PC-3 (cell line): ENCODE measurements at regions not wholly inside any gene's neighbourhood (a gene's known extent, or its start where the extent isn't known, plus 50 kb on each side); places are given as distances from the start of the nearest gene placed in this dataset.

Experiments
- ATAC-seq: fragments of 200-7000 bp; cut with Tn5 transposase; 2 replicates; pipeline ENCODE4 v1.9.1; 2020; ENCODE audit warnings: mild to moderate bottlenecking, moderate library complexity
- BruUV-seq: library from RNA; stranded (reverse); fragments of 400-500 nt; replicated peaks from 2 replicates; lab custom pipeline; 2021; lab: Mats Ljungman, UMichigan
- CTCF ChIA-PET: fragments of 300-600 bp; sonication (Branson Sonifier 250); formaldehyde crosslinking; loops from one replicate; lab custom pipeline; 2022; ENCODE audit warnings: antibody characterized with exemption; lab: Charles Lee
- POLR2A ChIA-PET: fragments of 300-600 bp; sonication (Branson Sonifier 250); formaldehyde crosslinking; loops from one replicate; lab custom pipeline; 2022; ENCODE audit warnings: antibody characterized with exemption; ENCODE audit not compliant: unreplicated experiment; lab: Charles Lee
- DNase-seq: peaks from one replicate; pipeline ENCODE4 v3.0.0-alpha.2; 2015
- H2AFZ ChIP-seq: fragments of 300-600 bp; sonication (generic); 2 replicates; pipeline ENCODE4 v1.6.0; 2016; ENCODE audit warnings: antibody characterized with exemption, low read length
- H3F3A ChIP-seq: fragments of 300-600 bp; sonication (generic); one replicate; pipeline ENCODE4 v1.6.0; 2017; ENCODE audit warnings: antibody characterized with exemption, low read length, control low read depth, mild to moderate bottlenecking; ENCODE audit not compliant: unreplicated experiment
- H3K27ac ChIP-seq: fragments of 300-600 bp; sonication (generic); 2 replicates; pipeline ENCODE4 v1.5.1; 2016; ENCODE audit warnings: mild to moderate bottlenecking, low read length
- H3K27me3 ChIP-seq: fragments of 300-600 bp; sonication (generic); 2 replicates; pipeline ENCODE4 v1.6.1; 2016; ENCODE audit warnings: low read length, mixed read lengths
- H3K36me3 ChIP-seq: fragments of 300-600 bp; sonication (generic); 2 replicates; pipeline ENCODE4 v1.6.1; 2016; ENCODE audit warnings: low read depth, mixed run types, low read length, mixed read lengths
- H3K4me1 ChIP-seq: fragments of 300-600 bp; sonication (generic); 2 replicates; pipeline ENCODE4 v1.5.1; 2016; ENCODE audit warnings: low read length; ENCODE audit not compliant: insufficient read depth
- H3K4me2 ChIP-seq: fragments of 300-600 bp; sonication (generic); 2 replicates; pipeline ENCODE4 v1.6.0; 2016; ENCODE audit warnings: low read length
- H3K4me3 ChIP-seq: fragments of 300-600 bp; sonication (generic); 2 replicates; pipeline ENCODE4 v1.5.1; 2016; ENCODE audit warnings: mild to moderate bottlenecking, low read length, mixed read lengths
- H3K79me2 ChIP-seq: fragments of 300-600 bp; sonication (generic); 2 replicates; pipeline ENCODE4 v1.6.1; 2017; ENCODE audit warnings: low read length, mixed read lengths
- H3K9ac ChIP-seq: fragments of 300-600 bp; sonication (generic); 2 replicates; pipeline ENCODE4 v1.6.0; 2016; ENCODE audit warnings: mild to moderate bottlenecking, low read length
- H3K9me2 ChIP-seq: fragments of 300-600 bp; sonication (generic); replicated peaks from 2 replicates; pipeline ENCODE4 v1.6.1; 2016; ENCODE audit warnings: mixed run types, low read length, mixed read lengths
- H3K9me3 ChIP-seq: fragments of 300-600 bp; sonication (generic); 2 replicates; pipeline ENCODE4 v1.6.1; 2016; ENCODE audit warnings: low read length, mixed read lengths
- H4K20me1 ChIP-seq: fragments of 300-600 bp; sonication (generic); 2 replicates; pipeline ENCODE4 v1.6.1; 2016; ENCODE audit warnings: low read length, mixed read lengths
- CTCF ChIP-seq: fragments of 300-600 bp; sonication (generic); conservative IDR thresholded peaks from 2 replicates; pipeline ENCODE4 v1.5.1; 2017; ENCODE audit warnings: antibody characterized with exemption, low read depth, mild to moderate bottlenecking, low read length
- EZH2 ChIP-seq: fragments of 300-600 bp; sonication (generic); IDR thresholded peaks from one replicate; pipeline ENCODE4 v1.6.1; 2017; ENCODE audit warnings: antibody characterized with exemption, mild to moderate bottlenecking, low read length; ENCODE audit not compliant: unreplicated experiment
- EZH2phosphoT487 ChIP-seq: fragments of 300-600 bp; sonication (generic); IDR thresholded peaks from 2 replicates; pipeline ENCODE4 v1.6.1; 2018; ENCODE audit warnings: mild to moderate bottlenecking, antibody characterized with exemption, low read length, borderline replicate concordance
- intact Hi-C: fragments of 100-400 bp; cut with micrococcal nuclease; formaldehyde crosslinking; loops from 2 replicates; pipeline ENCODE4 v1.9.0; 2023

DNA sequence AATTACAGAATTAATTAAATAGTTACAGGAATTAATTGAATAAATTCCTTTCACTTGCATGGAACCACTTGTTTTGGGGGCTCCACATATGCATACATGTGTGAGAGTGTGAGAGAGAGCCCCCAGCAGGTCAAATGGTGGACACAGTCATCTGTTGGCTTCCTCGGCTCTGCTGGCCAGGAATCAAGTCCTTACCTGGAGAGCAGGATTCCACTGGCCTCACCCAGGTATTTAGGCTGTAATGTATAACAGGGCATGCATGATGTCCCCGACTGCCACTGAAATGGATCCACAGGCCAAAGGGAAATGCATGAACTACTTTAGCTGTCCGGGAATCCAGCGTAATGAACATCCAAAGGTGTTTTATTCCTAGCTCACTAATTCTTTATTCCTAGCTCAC, 139.7 kb upstream of the SMAD3 start:
- Histone ChIP-seq H4K20me1 (no peaks in the 10 kb centered on the region), H3K27me3 (no peaks in the 10 kb centered on the region), H3K79me2 (no peaks in the 10 kb centered on the region), H3K27ac (no peak overlapping the region), H3K36me3 (no peaks in the 10 kb centered on the region), H3K9me3 (no peaks in the 10 kb centered on the region), H3K9ac (no peak overlapping the region), H3K4me3 (no peak overlapping the region), H2AFZ (no peak overlapping the region), H3K9me2 (no peaks in the 10 kb centered on the region), H3K4me1 (peaks cover 12% of the 10 kb centered on the region), H3F3A (no peaks in the 10 kb centered on the region), H3K4me2 (no peak overlapping the region)
- ATAC-seq (no peak), DNase-seq (no peak)
- no TSS peak for BruUV-seq
- TF ChIP-seq CTCF (no peak), EZH2phosphoT487 (no peak), EZH2 (no peak)
- intact Hi-C loops = no loop called here
- POLR2A ChIA-PET = no interaction called here
- CTCF ChIA-PET = no interaction called here

DNA sequence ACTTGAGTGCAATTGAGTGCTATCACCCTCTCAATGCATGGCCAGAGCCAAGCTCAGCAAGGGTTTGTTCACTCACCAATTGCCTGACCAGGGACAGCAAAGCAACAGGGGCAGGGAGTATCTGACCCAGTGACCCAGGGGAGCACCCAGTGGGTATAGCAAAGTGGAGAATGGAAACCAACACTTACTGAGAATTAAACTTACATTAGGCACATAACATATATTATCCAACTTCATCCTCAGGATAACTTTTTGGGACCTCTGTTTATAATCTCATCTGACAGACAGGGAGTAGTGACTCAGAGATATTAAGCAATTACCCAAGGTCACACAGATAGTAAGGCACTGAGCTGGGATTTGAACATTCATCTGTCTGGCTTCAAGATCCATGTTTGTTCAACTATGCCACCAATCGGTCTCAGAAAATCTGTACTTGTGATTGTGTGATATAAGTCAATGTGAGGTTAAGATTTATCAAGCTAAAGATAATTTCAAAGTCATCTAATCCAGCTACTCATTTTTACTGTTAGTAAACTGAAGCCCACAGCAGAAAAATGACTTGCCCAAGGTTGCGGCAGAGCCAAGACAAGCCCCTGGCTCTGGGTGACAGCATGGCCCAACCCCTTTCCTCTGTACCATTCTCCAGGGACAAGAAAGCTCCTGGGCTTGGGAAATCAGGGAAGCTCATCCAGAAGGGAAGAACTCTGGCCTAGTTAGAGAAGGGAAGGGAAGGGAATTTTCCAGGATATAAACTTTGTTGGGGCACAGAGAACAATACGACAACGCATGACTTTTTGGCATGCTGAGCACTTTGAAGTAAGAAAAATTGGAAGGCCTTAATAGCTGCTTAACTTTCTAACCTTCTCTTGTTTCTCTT, 138.0 kb upstream of the SMAD3 start:
- no peaks in the 10 kb centered on the region for H3K9me3 ChIP-seq
- H3K9ac ChIP-seq = no peak overlapping the region
- no peaks in the 10 kb centered on the region for H3K79me2 ChIP-seq
- H2AFZ ChIP-seq = no peak overlapping the region
- no TSS peak for BruUV-seq
- no peaks in the 10 kb centered on the region for H4K20me1 ChIP-seq
- ChIA-PET CTCF (no interaction called here), POLR2A (no interaction called here)
- intact Hi-C loops = no loop called here
- no peaks in the 10 kb centered on the region for H3K36me3 ChIP-seq
- no peak for ATAC-seq
- H3F3A ChIP-seq = no peaks in the 10 kb centered on the region
- H3K9me2 ChIP-seq = no peaks in the 10 kb centered on the region
- H3K4me2 ChIP-seq = no peak overlapping the region
- no peak for TF ChIP-seq CTCF
- no peak for TF ChIP-seq EZH2
- no peak for TF ChIP-seq EZH2phosphoT487
- DNase-seq = no peak
- peaks cover 29% of the 10 kb centered on the region for H3K4me1 ChIP-seq
- H3K4me3 ChIP-seq = no peak overlapping the region
- H3K27ac ChIP-seq = no peak overlapping the region
- H3K27me3 ChIP-seq = no peaks in the 10 kb centered on the region

GRCh38 chr15:66928101-66928500, 137.3 kb upstream of the SMAD3 start:
- H3K4me3 ChIP-seq = no peak overlapping the region
- H3K4me1 ChIP-seq = peaks cover 36% of the 10 kb centered on the region
- intact Hi-C loops = no loop called here
- no peaks in the 10 kb centered on the region for H3K27me3 ChIP-seq
- no TSS peak for BruUV-seq
- H3K9me3 ChIP-seq = no peaks in the 10 kb centered on the region
- no peak for ATAC-seq
- H2AFZ ChIP-seq = no peak overlapping the region
- TF ChIP-seq EZH2 = no peak
- no peak for TF ChIP-seq EZH2phosphoT487
- no peak for TF ChIP-seq CTCF
- H3K79me2 ChIP-seq = no peaks in the 10 kb centered on the region
- ChIA-PET POLR2A (no interaction called here), CTCF (no interaction called here)
- H3K9me2 ChIP-seq = no peaks in the 10 kb centered on the region
- H3F3A ChIP-seq = no peaks in the 10 kb centered on the region
- H4K20me1 ChIP-seq = no peaks in the 10 kb centered on the region
- no peak overlapping the region for H3K4me2 ChIP-seq
- H3K36me3 ChIP-seq = no peaks in the 10 kb centered on the region
- no peak overlapping the region for H3K27ac ChIP-seq
- no peak overlapping the region for H3K9ac ChIP-seq
- no peak for DNase-seq
